MM.1S (cell line): ENCODE measurements at regions not wholly inside any gene's neighbourhood (a gene's known extent, or its start where the extent isn't known, plus 50 kb on each side); places are given as distances from the start of the nearest gene placed in this dataset.

ENCODE experiments used
- CTCF ChIP-seq: fragments of 300-600 bp; sonication (generic); IDR thresholded peaks from 2 replicates; pipeline ENCODE4 v1.5.1; 2016; ENCODE audit warnings: antibody characterized with exemption, low read length, mixed read lengths
- EZH2 ChIP-seq: fragments of 300-600 bp; sonication (generic); optimal IDR thresholded peaks from 2 replicates; pipeline ENCODE3; 2017; ENCODE audit warnings: low read depth, mild to moderate bottlenecking, antibody characterized with exemption, low read length, mixed read lengths
- EZH2phosphoT487 ChIP-seq: fragments of 300-600 bp; sonication (generic); IDR thresholded peaks from 2 replicates; pipeline ENCODE4 v1.6.1; 2018; ENCODE audit warnings: antibody characterized with exemption, low read length

GRCh38 chr6:110551088-110551487 lies 74.7 kb upstream of the SLC22A16 start:
- TF ChIP-seq CTCF (no peak), EZH2phosphoT487 (no peak), EZH2 (no peak)
